ENCODE measurements at regions not wholly inside any gene's neighbourhood (a gene's known extent, or its start where the extent isn't known, plus 50 kb on each side); places are given as distances from the start of the nearest gene placed in this dataset.
"Not testable (repeated sequence)": the region's sequence is repeated elsewhere in the genome, so short reads cannot be mapped to it uniquely, and the experiment has no call there.

DNA sequence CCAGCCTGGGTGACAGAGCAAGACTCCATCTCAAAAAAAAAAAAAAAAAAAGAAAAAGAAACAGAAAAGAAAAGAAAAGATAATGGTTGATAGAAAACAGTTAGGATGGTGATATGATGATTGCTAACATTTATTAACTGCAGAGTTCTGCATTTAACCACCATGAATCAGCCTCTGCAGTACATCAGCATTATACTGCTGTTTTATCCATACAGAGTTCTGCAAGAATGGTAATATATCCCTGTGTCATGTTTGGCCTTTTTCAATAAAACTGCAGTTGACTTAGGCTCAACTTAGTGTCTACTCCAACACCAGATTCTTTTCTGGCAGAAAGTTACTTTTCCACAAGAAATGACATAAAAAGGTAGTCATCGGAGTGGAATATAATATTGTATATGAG lies 62.6 kb downstream of the DUSP6 start:
- DNase-seq (ENCODE audit: low read depth in 2 of 3, low spot score in 2 of 3), result no peak

DNA sequence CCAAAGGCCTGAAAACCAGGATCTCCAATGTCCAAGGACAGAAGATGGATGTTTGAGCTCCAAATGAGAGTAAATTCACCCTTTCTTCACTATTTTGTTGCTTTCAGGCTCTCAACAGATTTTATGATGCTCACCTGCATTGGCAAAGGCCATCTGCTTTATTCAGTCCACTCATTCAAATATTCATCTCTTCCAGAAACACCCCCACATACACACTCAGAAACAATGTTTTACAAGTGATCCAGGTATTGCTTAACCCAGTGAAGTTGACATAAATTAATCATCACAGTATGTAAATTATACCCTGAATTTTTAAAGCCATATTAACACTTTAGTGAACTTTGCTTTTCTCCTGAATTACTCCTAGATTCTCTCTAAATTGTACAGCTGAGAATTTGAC lies 63.3 kb downstream of the DUSP6 start:
- DNase-seq (ENCODE audit: low read depth in 2 of 3, low spot score in 2 of 3), result no peak

DNA sequence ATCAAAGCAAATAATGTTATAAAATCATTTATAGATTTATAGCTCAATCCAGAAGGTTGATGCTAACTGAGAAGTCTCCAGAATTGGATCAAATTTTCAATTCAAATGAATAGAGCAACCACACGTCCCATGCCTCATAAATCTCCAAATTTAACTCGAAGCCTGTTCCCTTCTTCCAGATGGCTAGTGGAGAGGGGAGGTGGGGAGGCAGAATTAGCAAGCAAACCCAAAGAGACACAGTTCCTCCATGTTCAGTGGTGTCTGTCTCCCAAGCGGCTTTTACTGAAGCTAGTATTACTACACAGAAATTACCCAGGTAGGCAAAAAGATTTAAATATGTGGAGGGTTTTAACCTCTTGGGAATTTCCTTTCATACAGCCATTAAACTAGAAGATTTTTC lies 65.8 kb downstream of the DUSP6 start:
- no peak for DNase-seq (ENCODE audit: low read depth in 2 of 3, low spot score in 2 of 3)

DNA sequence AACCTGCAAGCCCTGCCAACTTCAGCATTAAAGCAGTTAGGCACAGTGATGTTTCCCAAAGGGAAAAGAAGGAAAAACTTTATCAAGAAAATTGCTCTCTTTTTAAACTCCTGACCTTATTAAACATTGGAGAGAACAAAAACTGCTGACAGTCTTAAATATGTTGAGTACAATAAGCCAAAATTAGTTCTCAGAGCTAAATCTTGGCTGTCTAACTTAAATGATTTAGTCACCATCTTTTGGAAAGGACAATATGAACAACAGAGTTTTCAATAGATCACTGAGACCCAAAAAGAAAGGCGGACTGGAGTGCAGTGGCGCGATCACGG lies 70.8 kb downstream of the DUSP6 start:
- DNase-seq (ENCODE audit: low read depth in 2 of 3, low spot score in 2 of 3), result no peak

DNA sequence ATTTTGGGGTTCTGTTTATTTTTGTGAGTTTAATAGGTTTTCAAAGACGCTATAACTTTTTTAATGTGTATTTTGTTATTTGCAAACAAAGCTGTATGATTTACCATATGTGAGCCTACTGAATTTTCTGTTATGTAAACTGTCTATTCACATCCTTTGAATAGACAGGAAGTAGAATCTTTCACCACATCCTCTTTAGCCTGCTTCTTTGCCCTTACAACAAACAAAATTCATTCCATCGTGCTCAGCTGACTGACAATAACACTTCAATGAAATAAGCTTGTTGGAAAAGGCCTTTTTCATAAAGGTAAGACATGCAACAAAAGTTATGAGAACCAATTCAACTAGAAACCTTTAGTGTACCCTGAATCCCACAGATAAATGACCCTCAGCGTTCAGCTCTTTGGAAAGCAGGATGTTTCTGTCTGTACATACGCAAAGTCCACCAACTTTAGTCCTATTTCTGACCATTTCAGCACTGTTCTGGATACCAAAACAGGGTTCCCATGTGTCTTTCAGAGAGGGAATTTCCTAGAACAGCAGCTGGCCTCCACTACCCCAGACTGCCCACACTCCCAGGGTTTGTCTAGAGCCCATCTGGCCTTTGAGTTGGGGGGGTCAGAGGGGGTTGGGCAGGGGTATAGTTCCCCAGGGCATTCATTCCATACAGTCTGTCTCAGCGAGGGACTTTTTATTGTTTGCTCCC lies 71.3 kb downstream of the DUSP6 start:
- DNase-seq (ENCODE audit: low read depth in 2 of 3, low spot score in 2 of 3), result no peak

DNA sequence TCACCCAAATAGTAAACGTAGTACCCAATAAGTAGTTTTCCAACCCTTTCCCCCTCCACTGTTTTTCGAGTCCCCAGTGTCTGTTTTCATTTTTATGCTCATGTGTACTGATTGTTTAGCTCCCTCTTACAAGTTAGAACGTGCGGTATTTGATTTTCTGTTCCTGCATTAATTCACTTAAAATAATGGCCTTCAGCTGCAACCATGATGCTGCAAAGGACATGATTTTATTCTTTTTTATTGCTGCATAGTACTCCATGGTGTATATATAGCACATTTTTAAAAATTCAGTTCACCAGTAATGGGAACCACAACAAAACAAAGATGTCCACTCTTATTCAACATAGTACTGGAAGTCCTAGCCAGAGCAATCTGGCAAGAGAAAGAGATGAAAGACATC lies 72.8 kb downstream of the DUSP6 start:
- DNase-seq (ENCODE audit: low read depth in 2 of 3, low spot score in 2 of 3), result no peak

DNA sequence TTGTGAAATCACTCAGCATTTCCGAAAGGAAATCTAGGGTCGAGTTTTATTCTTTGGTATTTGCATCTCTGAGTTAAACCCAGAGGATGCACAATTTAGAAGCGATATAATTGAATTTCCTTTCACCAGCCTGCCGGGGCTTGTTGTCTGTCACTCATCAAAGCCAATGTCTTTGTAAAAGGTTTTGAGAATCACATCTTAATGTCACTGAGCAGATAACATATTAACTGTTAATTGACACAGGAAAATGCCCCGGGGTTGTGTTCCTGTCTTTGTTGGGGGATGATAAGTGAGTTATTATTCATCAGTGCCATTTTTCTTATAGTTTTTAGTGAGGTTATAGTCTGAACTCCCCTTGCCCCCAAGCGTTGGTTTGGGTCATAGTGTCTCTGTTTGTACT lies 73.4 kb downstream of the DUSP6 start:
- no peak for DNase-seq (ENCODE audit: low read depth in 2 of 3, low spot score in 2 of 3)

DNA sequence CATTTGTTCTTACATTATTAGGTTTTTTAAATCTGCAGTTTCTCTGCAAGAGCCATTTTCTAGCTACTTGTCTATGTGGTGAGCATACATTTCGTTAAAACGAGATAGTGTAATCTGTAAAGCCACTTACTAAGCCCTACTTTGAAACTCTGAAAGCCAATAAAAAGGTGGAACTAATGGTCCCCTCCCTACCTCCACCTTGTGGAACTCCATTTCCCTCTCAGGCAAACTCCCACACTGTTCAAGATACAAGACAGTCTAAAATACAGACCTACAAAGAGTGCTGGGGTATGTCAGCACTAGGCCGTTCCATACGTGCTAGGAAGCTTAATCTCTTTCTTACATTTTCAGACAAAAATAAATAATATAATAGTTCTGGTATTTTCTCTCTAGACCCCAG lies 74.1 kb downstream of the DUSP6 start:
- DNase-seq (ENCODE audit: low read depth in 2 of 3, low spot score in 2 of 3), result no peak

DNA sequence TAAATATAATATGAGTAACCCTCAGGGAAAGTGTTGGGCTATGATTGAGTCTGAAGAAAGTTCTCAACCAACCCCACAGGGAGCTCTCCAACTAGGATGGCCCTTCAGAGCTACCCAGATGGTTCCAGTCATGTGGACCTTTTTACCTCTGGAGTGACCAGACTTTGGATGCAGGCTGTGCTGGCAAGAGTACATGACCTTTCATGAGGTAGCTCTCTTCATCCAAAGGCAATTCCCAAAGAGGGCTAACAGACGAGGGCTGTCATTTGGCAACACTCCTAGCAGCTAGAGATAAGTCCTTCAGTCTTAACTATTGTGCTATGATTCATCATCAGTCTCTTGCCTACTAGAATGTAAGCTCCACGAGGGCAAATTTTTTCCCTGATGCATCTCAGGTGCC lies 75.4 kb downstream of the DUSP6 start:
- no peak for DNase-seq (ENCODE audit: low read depth in 2 of 3, low spot score in 2 of 3)

DNA sequence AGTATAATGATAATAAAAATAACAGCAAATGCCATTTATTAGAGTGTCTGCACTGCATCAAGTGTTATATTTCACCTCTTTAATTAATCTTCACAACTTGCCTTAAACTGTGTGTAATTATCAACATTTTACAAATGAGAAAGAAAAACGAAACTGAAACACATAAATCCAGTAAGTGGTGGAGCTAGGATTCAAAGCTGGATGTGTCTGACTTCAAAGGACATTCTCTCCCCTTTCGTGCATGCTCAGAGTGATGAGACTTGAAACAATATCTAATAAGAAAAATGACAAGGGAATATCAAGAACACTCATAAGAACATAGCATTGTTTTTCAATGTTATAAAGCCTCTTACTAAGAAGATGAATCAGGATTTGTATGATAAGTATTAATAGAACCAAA lies 78.8 kb downstream of the DUSP6 start:
- DNase-seq (ENCODE audit: low read depth in 2 of 3, low spot score in 2 of 3), result no peak

DNA sequence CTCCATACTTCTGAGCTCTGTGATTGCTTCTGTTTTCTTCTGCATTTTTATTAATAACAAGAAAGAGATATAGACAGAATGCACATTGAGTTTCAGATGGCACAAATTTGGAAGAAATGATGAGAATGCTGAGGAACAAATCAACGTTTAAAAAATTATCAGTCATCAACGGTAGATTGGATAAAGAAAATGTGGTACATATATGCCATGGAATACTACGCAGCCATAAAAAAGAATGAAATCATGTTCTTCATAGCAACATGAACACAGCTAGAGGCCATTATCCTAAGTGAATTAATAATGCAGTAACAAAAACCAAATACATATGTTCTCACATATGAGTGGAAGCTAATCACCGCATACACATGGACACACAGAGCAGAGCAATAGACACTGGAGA lies 81.8 kb downstream of the DUSP6 start:
- no peak for DNase-seq (ENCODE audit: low read depth in 2 of 3, low spot score in 2 of 3)

DNA sequence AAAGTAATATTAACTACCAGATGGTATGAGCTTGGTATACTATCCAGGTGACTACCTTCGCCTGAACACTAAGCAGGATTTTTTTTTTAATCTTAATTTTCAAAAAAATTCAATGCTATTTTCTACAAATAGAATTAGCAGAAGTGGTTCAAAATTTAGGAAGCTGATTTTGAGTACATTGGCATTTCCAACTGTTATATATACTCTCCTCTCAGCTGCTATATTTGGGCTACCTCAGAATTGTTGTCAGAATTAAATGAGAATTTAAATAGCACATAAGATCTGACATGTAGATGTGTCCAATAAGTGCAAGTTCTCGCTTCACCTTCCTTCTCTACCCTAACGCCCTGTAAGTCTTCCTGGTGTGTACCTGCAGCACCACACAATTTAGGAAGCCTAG lies 83.1 kb downstream of the DUSP6 start:
- DNase-seq (ENCODE audit: low read depth in 2 of 3, low spot score in 2 of 3), result no peak

DNA sequence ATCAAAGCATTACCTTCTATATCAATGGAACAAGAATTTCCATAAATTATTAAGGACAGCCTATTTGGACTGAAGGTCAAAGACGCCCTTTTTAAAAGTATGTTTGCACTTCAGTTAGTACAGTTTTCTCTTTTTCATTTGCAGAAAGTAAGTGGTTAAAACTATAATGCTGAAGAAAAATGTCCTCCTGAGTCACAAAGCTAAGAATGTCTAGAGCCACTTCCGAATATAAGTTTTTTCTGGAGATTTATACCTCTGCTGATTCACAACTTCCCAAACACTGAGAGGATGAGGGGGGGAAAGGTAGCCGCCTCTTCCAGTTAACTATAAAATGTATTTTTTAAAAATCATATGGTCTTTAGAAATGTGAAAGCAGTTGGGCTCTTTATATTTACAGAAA lies 84.9 kb downstream of the DUSP6 start:
- DNase-seq (ENCODE audit: low read depth in 2 of 3, low spot score in 2 of 3), result no peak

DNA sequence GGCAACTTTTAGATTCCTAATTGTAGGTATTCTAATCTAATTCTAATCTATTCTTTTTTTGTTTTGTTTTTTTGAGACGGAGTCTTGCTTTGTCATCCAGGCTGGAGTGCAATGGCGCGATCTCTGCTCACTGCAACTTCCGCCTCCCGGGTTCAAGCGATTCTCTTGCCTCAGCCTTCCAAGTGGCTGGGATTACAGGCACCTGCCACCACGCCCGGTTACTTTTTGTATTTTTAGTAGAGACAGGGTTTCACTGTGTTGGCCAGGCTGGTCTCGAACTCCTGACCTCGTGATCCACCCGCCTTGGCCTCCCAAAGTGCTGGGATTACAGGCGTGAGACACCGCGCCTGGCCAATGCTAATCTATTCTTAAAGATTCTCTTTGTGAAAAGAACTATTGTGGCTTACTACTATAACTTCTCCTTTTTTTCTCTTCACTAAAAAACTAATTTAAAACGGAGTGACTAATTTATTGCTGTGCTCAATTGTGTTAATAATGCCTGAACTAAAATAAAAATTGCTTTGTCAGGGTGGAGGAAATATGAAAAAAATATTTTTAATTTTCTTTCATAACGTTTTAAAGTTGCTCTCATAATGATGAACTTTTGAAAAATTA lies 85.6 kb downstream of the DUSP6 start:
- DNase-seq (ENCODE audit: low read depth in 2 of 3, low spot score in 2 of 3), result not testable (repeated sequence)

DNA sequence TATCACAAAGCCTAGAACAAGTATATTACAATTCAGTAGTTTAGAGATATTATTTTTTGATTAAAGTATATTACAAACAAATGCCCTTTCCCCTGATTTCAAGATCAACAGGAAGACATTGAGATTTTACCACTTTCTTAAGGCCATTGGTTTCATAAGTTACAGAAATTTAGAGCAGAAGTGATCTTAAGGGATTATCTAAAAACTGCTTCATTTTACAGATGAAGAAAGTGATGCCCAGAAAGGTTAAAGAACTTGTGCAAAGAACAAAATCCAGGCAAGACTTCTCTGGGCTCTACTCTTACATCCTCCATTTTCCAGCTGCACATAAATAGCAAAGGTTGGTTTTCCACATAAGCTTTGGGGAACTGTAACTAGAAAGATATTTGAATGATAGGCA lies 87.5 kb downstream of the DUSP6 start:
- DNase-seq (ENCODE audit: low read depth in 2 of 3, low spot score in 2 of 3), result no peak

DNA sequence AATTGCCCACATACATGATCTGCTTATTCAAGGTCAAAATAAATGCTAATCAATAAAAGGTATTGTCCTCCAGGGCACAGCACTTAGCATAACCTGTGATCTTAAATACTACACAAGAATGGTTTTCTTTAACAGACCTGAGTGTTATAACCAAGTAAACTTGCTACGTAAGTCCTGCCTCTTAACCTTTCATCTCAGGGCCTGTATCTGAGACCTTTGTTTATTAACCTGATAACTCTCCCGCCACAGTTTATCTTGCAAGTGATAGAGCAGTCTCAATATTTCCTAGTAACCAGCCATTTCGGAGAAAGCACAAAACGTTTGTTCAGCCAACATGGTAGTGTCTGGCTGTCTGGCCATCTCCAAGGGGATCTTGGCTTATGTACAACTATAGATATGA lies 88.4 kb downstream of the DUSP6 start:
- no peak for DNase-seq (ENCODE audit: low read depth in 2 of 3, low spot score in 2 of 3)

DNA sequence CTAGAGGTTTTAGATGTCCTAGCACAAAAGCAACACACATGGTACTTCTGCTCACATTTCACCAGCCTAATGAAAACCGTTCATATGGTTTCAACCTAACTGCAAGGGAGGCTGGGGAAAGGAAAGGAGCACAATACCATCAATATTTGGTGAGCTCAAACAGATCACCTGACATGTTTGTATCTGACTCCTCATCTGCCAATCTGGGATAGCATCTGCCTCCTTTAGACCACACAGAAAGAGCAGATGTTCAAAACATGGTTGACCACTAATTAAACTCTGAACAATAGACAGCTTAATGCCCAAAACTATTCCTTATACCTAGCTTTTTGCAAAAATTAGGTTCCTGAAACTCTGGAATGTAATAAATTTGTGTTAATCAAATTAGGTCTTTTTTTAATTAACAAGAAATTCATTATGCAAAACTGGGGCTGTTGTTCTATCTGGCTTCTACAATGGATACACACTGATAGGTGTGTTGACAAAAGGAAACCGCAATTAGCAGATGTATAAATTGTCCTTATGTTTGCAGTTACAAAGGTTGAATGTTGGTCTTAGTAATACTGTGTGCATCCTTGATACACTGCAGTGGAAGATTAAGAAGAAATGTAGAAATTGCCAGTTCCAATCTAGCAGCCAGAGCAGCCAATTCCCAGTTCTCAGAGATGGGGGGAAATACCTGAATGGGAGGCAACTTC lies 89.3 kb downstream of the DUSP6 start:
- no peak for DNase-seq (ENCODE audit: low read depth in 2 of 3, low spot score in 2 of 3)

DNA sequence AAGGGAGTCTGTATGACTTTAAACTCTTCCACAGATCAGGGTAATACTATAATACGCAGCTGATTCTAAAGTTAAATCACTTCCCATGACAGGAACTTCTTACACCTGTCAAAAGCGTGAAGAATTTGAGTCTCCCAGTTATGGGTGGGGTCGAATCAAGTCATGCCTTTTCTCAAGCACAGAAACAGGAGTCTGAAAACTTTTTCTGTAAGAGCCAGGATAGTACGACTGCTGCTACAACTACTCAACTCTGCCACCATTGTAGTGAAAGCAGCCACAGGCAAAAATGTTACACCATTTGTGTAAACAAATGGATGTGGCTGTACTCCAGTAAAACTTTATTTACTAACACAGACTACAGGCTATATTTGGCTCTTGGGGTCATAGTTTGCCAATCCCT lies 90.3 kb downstream of the DUSP6 start:
- DNase-seq (ENCODE audit: low read depth in 2 of 3, low spot score in 2 of 3), result no peak

DNA sequence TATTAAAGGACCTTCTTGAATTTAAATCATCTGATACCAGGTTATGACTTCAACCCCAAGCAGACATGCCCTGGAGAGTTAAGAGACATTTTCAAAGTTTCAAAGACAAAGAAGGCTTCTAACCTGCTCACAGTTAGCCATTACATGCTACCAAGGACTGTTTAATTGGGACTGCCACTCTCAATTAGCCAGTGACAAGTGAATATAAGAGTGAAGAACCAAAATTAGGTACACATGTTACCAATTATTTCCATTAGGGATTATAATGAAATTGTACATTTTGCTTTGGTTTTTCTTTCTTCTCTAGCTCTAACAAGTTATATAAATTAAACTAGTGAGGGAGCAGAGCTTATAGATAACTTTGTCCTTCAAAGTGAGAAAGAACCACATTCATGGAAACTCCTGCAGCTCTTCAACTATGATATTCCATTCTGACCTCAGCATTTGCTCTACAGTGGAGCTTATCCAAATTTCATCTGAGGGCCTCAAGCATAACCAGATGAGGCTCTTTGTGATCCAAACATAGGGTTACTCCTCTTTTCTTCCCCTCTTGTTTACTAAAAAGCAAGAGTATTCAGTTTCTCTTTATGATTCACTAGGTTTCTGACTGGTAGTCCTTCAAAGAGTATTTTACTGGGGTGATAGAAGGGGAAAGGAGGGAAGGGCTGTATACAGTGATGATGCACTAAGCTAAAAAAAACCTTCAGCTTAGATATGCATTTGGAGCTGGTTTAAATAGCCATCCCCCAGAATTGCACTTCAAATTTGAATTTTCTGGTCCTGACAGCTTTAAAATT lies 91.3 kb downstream of the DUSP6 start:
- DNase-seq (ENCODE audit: low read depth in 2 of 3, low spot score in 2 of 3), result no peak

DNA sequence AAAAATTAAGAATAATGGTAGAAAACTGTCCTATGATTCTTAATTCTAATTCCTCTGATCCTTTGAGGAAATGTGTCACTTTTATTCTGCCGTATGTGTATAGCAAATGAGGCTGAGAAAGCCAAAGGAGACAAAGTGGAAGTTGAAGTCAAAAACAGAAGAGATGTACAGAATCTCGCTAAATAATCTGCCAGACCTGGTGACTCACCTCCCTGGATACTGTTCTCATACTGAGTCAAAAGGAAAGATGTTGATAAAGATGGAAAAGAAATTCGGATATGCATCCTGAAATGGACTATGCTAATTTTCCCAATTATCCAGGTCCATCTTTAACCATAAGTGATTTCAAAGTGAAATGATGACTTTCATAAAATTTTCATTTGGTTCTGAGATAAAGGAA lies 92.5 kb downstream of the DUSP6 start:
- DNase-seq (ENCODE audit: low read depth in 2 of 3, low spot score in 2 of 3), result no peak

DNA sequence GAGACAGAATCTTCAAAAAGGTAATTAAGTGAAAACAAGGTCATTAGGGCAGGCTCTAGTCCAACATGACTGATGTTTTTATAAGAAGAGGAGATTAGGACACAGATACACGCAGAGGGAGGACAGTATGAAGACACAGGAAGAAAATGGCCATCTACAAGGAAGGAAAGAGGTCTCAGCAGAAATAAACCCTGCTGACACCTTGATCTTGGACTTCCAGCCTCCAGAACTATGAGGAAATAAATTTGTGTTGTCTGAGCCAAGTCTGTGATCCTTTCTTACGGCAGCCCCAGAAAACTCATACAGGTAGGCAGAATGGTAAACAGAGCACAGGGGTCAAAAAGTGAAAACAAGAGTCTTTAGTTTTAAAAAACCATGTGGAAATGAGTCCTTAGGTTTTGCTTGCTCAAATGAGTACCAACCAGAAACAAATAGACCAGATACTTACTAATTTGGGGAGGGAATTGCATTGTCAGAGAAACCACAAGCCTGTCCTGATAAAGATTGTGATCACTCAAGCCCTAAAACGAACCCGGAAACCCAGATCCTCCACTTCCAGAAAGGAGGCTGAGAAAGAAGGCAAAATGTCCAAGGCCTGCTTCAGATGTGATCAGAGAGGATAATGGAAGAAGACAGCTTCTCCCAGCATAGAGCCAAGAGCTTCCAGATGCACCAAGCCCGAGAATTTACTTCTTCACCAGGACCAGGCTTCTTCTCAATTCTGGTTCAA lies 93.9 kb downstream of the DUSP6 start:
- DNase-seq (ENCODE audit: low read depth in 2 of 3, low spot score in 2 of 3), result no peak
